ENCODE measurements at regions not wholly inside any gene's neighbourhood (a gene's known extent, or its start where the extent isn't known, plus 50 kb on each side); places are given as distances from the start of the nearest gene placed in this dataset.

GRCh38 chr3:187849016-187849654, 103.9 kb upstream of the BCL6 start (continued):
- TF ChIP-seq MEF2A (IDR thresholded peaks at IDR 0.05; ENCODE audit: borderline replicate concordance, low read depth) = no peak

DNA sequence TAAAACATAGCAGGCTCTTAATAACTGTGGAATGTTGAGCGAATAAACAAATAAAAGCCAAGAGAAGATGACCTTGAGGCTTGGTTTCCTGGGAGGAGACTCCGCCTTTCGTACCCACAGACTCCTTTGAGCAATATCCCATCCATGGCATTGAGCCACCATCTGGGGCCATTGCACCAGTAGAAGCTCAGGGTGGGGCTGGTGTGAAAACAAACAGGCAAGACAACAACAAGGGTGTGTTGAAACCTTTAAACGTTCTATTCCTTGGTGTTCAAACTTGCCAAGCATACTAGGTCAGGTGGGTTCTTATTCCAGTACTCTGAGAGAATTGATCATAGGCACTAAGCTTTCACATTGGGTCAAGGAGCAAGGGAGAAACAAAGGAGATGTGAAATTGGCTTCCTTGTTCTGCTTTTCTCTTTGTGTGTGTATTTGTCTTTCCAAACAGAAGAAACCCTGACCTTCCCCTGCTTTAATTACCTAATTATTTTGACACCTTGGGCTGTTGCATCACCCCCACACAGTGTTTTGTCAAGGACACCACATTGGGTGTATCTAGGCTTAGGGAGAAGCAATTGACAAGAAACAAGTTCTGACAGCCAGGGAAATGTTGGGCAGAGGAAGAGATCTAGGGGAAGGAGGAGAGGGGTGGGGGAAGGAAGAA, 105.1 kb upstream of the BCL6 start:
- Histone ChIP-seq H3K4me3 (ENCODE audit: low read depth in 2 of 2, low read length in 1 of 2) (no peak overlapping the region), H3F3A (replicated peaks; ENCODE audit: insufficient read depth) (no peaks in the 10 kb centered on the region), H2AFZ (ENCODE audit: low read depth) (no peak overlapping the region), H3K9me2 (no peaks in the 10 kb centered on the region), H3K79me2 (ENCODE audit: insufficient read depth) (no peaks in the 10 kb centered on the region), H3K36me3 (replicated peaks in 1 of 2; ENCODE audit: control insufficient read depth in 1 of 2, insufficient read depth in 2 of 2, low read length in 1 of 2) (no peaks in the 10 kb centered on the region), H4K20me1 (ENCODE audit: insufficient read depth) (no peaks in the 10 kb centered on the region), H3K4me2 (no peak overlapping the region), H3K27ac (ENCODE audit: low read depth in 2 of 2, low read length in 1 of 2) (no peak overlapping the region), H3K4me1 (ENCODE audit: control insufficient read depth in 1 of 2, insufficient read depth in 2 of 2, low read depth in 1 of 2, low read length in 1 of 2) (no peaks in the 10 kb centered on the region), H3K9me3 (no peaks in the 10 kb centered on the region; the same call in 1 of the 2 replicates), H3K27me3 (ENCODE audit: insufficient read depth) (no peaks in the 10 kb centered on the region), H3K9ac (no peak overlapping the region)
- DNase-seq = no peak
- ChIA-PET POLR2A (no interaction called here), CTCF (interaction anchor here (0.7 kb wide), 1 partner anchor 110 kb away, joined by 3 read pairs; no protein-coding TSS in a partner anchor)
- WGBS (ENCODE audit: low lambda C conversion rate) = 35% methylated on average over 4 of the region's 4 CpGs
- TF ChIP-seq CTCF (IDR thresholded peaks at IDR 0.05) = no peak
- TF ChIP-seq SMC3 (IDR thresholded peaks at IDR 0.05; ENCODE audit: low read depth, low read length) = no peak
- TF ChIP-seq MXI1 (IDR thresholded peaks at IDR 0.05; ENCODE audit: low read depth, low read length) = no peak
- TF ChIP-seq TAF1 (IDR thresholded peaks at IDR 0.05; ENCODE audit: borderline replicate concordance, low read depth, low read length) = no peak
- no peak for TF ChIP-seq CHD2 (IDR thresholded peaks at IDR 0.05; ENCODE audit: low read length, partially characterized antibody)
- TF ChIP-seq GATA2 (CRISPR knock-in tag; IDR thresholded peaks at IDR 0.05) = no peak
- no peak for TF ChIP-seq POLR2AphosphoS5 (IDR thresholded peaks at IDR 0.05; ENCODE audit: low read depth, low read length)
- no peak for TF ChIP-seq FOSL2 (IDR thresholded peaks at IDR 0.05; ENCODE audit: borderline replicate concordance, low read depth)
- TF ChIP-seq FOXJ3 (CRISPR knock-in tag; IDR thresholded peaks at IDR 0.05) = no peak
- no peak for TF ChIP-seq RFX5 (IDR thresholded peaks at IDR 0.05; ENCODE audit: low read length)
- no peak for TF ChIP-seq RAD21 (IDR thresholded peaks at IDR 0.05; ENCODE audit: low read length)
- TF ChIP-seq NFIC (IDR thresholded peaks at IDR 0.05; ENCODE audit: borderline replicate concordance) = no peak
- TF ChIP-seq, protein P1, sequence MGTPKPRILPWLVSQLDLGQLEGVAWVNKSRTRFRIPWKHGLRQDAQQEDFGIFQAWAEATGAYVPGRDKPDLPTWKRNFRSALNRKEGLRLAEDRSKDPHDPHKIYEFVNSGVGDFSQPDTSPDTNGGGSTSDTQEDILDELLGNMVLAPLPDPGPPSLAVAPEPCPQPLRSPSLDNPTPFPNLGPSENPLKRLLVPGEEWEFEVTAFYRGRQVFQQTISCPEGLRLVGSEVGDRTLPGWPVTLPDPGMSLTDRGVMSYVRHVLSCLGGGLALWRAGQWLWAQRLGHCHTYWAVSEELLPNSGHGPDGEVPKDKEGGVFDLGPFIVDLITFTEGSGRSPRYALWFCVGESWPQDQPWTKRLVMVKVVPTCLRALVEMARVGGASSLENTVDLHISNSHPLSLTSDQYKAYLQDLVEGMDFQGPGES (IDR thresholded peaks at IDR 0.05; ENCODE audit: low read depth, low read length) = no peak
- TF ChIP-seq TCF12 (IDR thresholded peaks at IDR 0.05) = no peak
- no peak for TF ChIP-seq FOXM1 (IDR thresholded peaks at IDR 0.05; ENCODE audit: low read depth)
- no peak for TF ChIP-seq EP300 (IDR thresholded peaks at IDR 0.05; ENCODE audit: borderline replicate concordance in 1 of 2, low read depth in 1 of 2, low read length in 1 of 2)
- TF ChIP-seq ELF1 (IDR thresholded peaks at IDR 0.05) = no peak
- TF ChIP-seq GABPA (IDR thresholded peaks at IDR 0.05; ENCODE audit: low read depth) = no peak
- no peak for TF ChIP-seq RCOR1 (IDR thresholded peaks at IDR 0.05; ENCODE audit: low read length)
- TF ChIP-seq TEAD4 (IDR thresholded peaks at IDR 0.05; ENCODE audit: borderline replicate concordance, insufficient read depth) = no peak

Measured in SK-N-SH (cell line).